ENCODE measurements at regions not wholly inside any gene's neighbourhood (a gene's known extent, or its start where the extent isn't known, plus 50 kb on each side); places are given as distances from the start of the nearest gene placed in this dataset.

DNA sequence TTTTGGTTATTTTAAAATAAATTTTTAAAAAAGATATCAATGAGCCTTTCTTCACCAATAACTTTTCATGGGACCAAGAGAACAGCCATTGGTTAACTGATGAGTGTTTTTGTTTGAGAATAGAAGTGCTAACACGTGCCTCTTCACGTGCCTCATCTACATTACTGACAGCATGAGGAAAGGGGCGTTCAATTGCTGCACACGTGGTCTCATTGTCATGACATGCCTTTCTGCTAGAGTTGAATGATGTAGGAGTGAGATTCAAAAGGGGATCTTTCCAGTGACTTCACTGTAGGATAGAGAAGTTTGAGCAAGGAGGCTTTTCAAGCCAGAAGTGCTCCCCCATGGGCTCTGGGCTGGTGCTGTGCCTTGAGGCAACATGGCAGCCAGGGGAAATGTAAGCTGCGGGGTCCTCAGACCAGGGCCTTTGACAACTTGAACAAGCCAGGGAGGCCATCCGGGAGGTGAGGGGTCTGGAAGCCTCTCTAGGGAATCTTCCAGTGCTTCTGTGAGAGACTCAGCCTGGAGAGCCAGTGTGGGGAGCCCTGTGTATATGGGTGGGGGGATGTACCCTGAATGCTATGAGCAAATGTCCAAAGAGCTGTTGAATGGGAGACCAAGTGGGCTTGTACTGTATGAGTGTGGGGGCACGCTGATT, 51.2 kb upstream of the FSTL4 start:
- TF ChIP-seq, protein P1, sequence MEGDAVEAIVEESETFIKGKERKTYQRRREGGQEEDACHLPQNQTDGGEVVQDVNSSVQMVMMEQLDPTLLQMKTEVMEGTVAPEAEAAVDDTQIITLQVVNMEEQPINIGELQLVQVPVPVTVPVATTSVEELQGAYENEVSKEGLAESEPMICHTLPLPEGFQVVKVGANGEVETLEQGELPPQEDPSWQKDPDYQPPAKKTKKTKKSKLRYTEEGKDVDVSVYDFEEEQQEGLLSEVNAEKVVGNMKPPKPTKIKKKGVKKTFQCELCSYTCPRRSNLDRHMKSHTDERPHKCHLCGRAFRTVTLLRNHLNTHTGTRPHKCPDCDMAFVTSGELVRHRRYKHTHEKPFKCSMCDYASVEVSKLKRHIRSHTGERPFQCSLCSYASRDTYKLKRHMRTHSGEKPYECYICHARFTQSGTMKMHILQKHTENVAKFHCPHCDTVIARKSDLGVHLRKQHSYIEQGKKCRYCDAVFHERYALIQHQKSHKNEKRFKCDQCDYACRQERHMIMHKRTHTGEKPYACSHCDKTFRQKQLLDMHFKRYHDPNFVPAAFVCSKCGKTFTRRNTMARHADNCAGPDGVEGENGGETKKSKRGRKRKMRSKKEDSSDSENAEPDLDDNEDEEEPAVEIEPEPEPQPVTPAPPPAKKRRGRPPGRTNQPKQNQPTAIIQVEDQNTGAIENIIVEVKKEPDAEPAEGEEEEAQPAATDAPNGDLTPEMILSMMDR (IDR thresholded peaks at IDR 0.05): no peak
- no peak for TF ChIP-seq POLR2A (IDR thresholded peaks at IDR 0.05)

Measured in adrenal gland (tissue), 5 donors.